K562 (cell line): ENCODE measurements at regions not wholly inside any gene's neighbourhood (a gene's known extent, or its start where the extent isn't known, plus 50 kb on each side); places are given as distances from the start of the nearest gene placed in this dataset.

Experiments
- ATAC-seq: fragments of 200-7000 bp; cut with Tn5 transposase; 3 replicates; pipeline ENCODE4 v1.9.1; 2020; ENCODE audit warnings: moderate library complexity
- BruUV-seq: library from RNA; stranded (reverse); fragments of 400-500 nt; replicated peaks from 2 replicates; lab custom pipeline; 2021; lab: Mats Ljungman, UMichigan
- CTCF ChIA-PET: fragments of 300-600 bp; formaldehyde crosslinking; extraction: SDS; loops from one replicate; lab custom pipeline; 2021; ENCODE audit warnings: low intra/inter-chr PET ratio; lab: Yijun Ruan, JAX
- POLR2A ChIA-PET: fragments of 300-600, 350-650 bp; sonication (Branson Sonifier 250); formaldehyde crosslinking; extraction: SDS; loops from one replicate; lab custom pipeline; 2021; ENCODE audit warnings: antibody characterized with exemption, inconsistent platforms; lab: Yijun Ruan, JAX
- DNase-seq, 4 experiments: peaks; one replicate each; pipeline versions ENCODE4 v3.0.0 to v3.0.0-alpha.2; 2011 to 2018; ENCODE audit warnings: low spot score in 3 of 4, mixed read lengths in 3 of 4; ENCODE audit errors: extremely low read depth in 1 of 4
- FAIRE-seq: peaks from 2 replicates; lab custom pipeline; 2011; peaks lifted over from hg19 to GRCh38; lab: Jason Lieb, UNC
- H2AFZ ChIP-seq: 2 replicates; pipeline ENCODE4 v1.6.0; 2011; ENCODE audit warnings: low read depth, low read length, control low read depth, inconsistent platforms
- H3K27ac ChIP-seq: fragments of 200-600 bp; 3 replicates; pipeline ENCODE4 v1.8.0; 2011; ENCODE audit warnings: low read depth, mild to moderate bottlenecking, control low read depth, inconsistent platforms, low read length, moderate library complexity, mixed read lengths; ENCODE audit errors: extremely low read depth
- H3K27me3 ChIP-seq, 2 experiments: fragments of 300-600 bp in 1 of 2; 2 replicates in 1 of 2; 3 replicates in 1 of 2; pipeline versions ENCODE4 v1.6.0 to v1.8.0; 2011; ENCODE audit warnings: inconsistent platforms in 2 of 2, low read length in 2 of 2, mild to moderate bottlenecking in 1 of 2, mixed read lengths in 1 of 2, moderate library complexity in 1 of 2; ENCODE audit not compliant: control insufficient read depth in 2 of 2, insufficient read depth in 2 of 2
- H3K36me3 ChIP-seq: fragments of 300-600 bp; 3 replicates; pipeline ENCODE4 v1.8.0; 2011; ENCODE audit warnings: mild to moderate bottlenecking, low read length, inconsistent platforms; ENCODE audit not compliant: control insufficient read depth, insufficient read depth
- H3K4me1 ChIP-seq, 2 experiments: fragments of 200-600 bp in 1 of 2; replicated peaks in 1 of 2; 2 replicates in 1 of 2; 3 replicates in 1 of 2; pipeline versions ENCODE4 v1.5.1 to v1.8.0; 2011; ENCODE audit warnings: inconsistent platforms in 2 of 2, low read length in 2 of 2, mild to moderate bottlenecking in 1 of 2, mixed read lengths in 1 of 2, moderate library complexity in 1 of 2; ENCODE audit not compliant: control insufficient read depth in 2 of 2, insufficient read depth in 2 of 2
- H3K4me2 ChIP-seq: 2 replicates; pipeline ENCODE4 v1.6.1; 2011; ENCODE audit warnings: low read length, control low read depth, inconsistent platforms, mixed read lengths; ENCODE audit not compliant: insufficient read depth
- H3K4me3 ChIP-seq: fragments of 200-600 bp; sonication (generic), shearing (Covaris generic); 2 replicates; pipeline ENCODE4 v1.5.1; 2016; ENCODE audit warnings: control low read depth, inconsistent platforms
- H3K79me2 ChIP-seq: fragments of 200-600 bp; 3 replicates; pipeline ENCODE4 v1.8.0; 2011; ENCODE audit warnings: low read length, inconsistent platforms; ENCODE audit not compliant: control insufficient read depth, insufficient read depth
- H3K9ac ChIP-seq, 2 experiments: 2 replicates each; pipeline versions ENCODE4 v1.6.0 to v1.6.1; 2011; ENCODE audit warnings: low read depth in 2 of 2, low read length in 2 of 2, control low read depth in 1 of 2, inconsistent platforms in 1 of 2, mild to moderate bottlenecking in 1 of 2, mixed read lengths in 1 of 2; ENCODE audit not compliant: insufficient read depth in 1 of 2
- H3K9me1 ChIP-seq: one replicate; pipeline ENCODE4 v1.6.0; 2011; ENCODE audit warnings: inconsistent platforms, mild to moderate bottlenecking, low read length, moderate library complexity; ENCODE audit not compliant: control insufficient read depth, insufficient read depth
- H3K9me3 ChIP-seq: replicated peaks from 2 replicates; pipeline ENCODE4 v1.5.1; 2011; ENCODE audit warnings: low read depth, low read length, inconsistent platforms; ENCODE audit not compliant: control insufficient read depth, insufficient read depth
- H4K20me1 ChIP-seq: replicated peaks from 2 replicates; pipeline ENCODE4 v1.6.1; 2011; ENCODE audit warnings: low read length, inconsistent platforms, mixed read lengths; ENCODE audit not compliant: control insufficient read depth, insufficient read depth
- BCL6 ChIP-seq: fragments of 250-450 bp; sonication (Bioruptor Pico); IDR thresholded peaks from 2 replicates; pipeline ENCODE4 v1.4.0; 2020
- CHD4 ChIP-seq: fragments of 200-600 bp; sonication (generic); IDR thresholded peaks from 3 replicates; pipeline ENCODE4 v1.6.1; 2012; ENCODE audit warnings: low read depth, mild to moderate bottlenecking, mixed read lengths, low read length, inconsistent platforms; ENCODE audit not compliant: insufficient read depth, insufficient replicate concordance, poor library complexity, severe bottlenecking
- GATAD2B ChIP-seq: fragments of 450-650 bp; IDR thresholded peaks from 2 replicates; pipeline ENCODE4 v1.6.1; 2017; ENCODE audit warnings: mild to moderate bottlenecking, borderline replicate concordance
- HDAC1 ChIP-seq, 2 experiments: fragments of 450-650 bp; IDR thresholded peaks; 2 replicates each; pipeline ENCODE4 v1.6.1; 2016 to 2017; ENCODE audit warnings: inconsistent platforms in 1 of 2, mild to moderate bottlenecking in 1 of 2, moderate library complexity in 1 of 2
- PRPF4 ChIP-seq: fragments of 200-400 bp; formaldehyde crosslinking; IDR thresholded peaks from one replicate; pipeline ENCODE4 v1.6.1; 2017; ENCODE audit warnings: low read length, low read depth, mild to moderate bottlenecking; ENCODE audit not compliant: insufficient read depth, poor library complexity, severe bottlenecking
- ZNF224 ChIP-seq: sonication (generic); formaldehyde crosslinking; IDR thresholded peaks from 2 replicates; pipeline ENCODE4 v1.8.0; 2022; ENCODE audit warnings: mild to moderate bottlenecking, missing genetic modification reagents
- WGBS: fragments of 100-300 bp; shearing (Covaris generic); methylation state at CpG from one replicate; pipeline ENCODE4 v1.1.6; 2016; ENCODE audit warnings: low coverage, mixed read lengths; ENCODE audit not compliant: insufficient coverage; ENCODE audit errors: missing lambda C conversion rate; 5-methylcytosine and 5-hydroxymethylcytosine counted together
- in situ Hi-C: fragments of 300-500 bp; cut with MboI; formaldehyde crosslinking; loops from 4 replicates; pipeline ENCODE4 v1.15.0; 2018; ENCODE audit warnings: inconsistent platforms, mixed read lengths
- intact Hi-C: fragments of 100-400 bp; cut with micrococcal nuclease; formaldehyde crosslinking; loops from 2 replicates; pipeline ENCODE4 v1.14.2; 2022
- TF ChIP-seq, protein P1 (sequence below): fragments of 450-650 bp; IDR thresholded peaks from 2 replicates; pipeline ENCODE4 v1.6.1; 2017; ENCODE audit warnings: antibody characterized with exemption

DNA sequence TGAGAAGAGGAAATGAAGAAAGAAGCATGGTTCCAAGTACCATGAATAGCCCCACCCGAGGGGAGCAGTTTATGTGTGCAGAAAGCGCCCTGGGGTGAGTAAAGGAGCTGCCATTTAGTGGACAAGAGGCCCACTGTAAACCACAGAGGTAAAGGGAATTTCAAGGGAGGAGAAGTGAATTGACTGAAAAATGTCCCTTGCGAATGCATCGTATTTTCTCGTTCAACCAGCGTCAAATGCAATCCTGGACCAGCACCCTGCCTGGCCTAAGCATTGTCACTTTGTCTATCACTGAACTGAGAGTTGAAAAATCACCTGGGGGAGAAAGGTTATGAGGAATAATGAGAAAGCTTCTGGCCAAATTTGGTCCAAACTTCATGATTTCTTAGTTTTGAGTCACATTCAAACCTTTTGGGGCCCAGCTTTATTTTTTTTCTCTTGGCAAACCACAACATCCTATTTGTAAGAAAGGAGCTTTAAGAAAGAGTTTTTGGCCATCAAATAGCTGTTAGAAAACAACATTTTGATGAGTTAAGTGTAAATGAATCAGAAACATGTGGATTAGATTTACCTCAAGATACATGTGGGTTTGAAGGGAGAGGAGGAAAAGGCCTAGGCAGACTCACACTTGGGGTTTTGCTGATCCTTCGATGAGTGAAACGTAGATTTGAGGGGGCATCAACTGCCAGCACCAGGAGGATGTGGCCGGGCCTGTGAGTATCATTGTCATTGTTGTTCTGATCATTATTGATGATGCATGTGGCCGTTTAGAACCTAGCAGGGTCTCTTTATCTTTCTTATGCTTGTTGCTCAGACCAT lies 214.0 kb downstream of the CLIC5 start (continued):
- TF ChIP-seq CHD4 = no peak

DNA sequence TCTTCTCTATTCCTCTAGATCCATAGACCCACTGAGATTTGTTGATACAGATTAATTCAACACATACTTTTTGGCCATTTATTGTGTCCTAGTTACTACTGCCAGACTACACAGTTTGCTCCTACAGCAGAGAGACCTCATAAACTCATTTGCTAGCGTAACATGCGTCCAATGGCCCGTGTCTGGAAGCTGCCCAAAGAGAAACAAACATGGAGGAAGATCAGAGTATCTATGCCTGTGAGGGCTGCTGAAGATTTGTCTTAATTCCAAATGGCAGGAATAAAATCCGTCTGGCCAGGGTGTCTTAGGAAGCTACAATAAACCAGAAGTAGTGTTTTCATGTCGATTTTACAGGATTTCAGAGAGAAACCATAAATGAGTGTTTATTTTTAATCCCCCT lies 214.7 kb downstream of the CLIC5 start:
- Histone ChIP-seq H3K36me3 (no peaks in the 10 kb centered on the region), H3K4me1 (no peaks in the 10 kb centered on the region), H3K9ac (no peak overlapping the region), H3K79me2 (no peaks in the 10 kb centered on the region), H3K4me3 (no peak overlapping the region), H3K9me3 (no peaks in the 10 kb centered on the region), H3K9me1 (no peaks in the 10 kb centered on the region), H2AFZ (no peak overlapping the region), H3K4me2 (no peak overlapping the region), H3K27me3 (peaks cover 0 to 5% of the 10 kb centered on the region in 2 experiments; a peak in 1 of 5 replicates), H4K20me1 (no peaks in the 10 kb centered on the region), H3K27ac (no peak overlapping the region)
- ChIA-PET POLR2A (no interaction called here), CTCF (no interaction called here)
- no peak for FAIRE-seq
- intact Hi-C loops (no loop called here), in situ Hi-C loops (no loop called here)
- BruUV-seq = no TSS peak
- TF ChIP-seq, protein P1, sequence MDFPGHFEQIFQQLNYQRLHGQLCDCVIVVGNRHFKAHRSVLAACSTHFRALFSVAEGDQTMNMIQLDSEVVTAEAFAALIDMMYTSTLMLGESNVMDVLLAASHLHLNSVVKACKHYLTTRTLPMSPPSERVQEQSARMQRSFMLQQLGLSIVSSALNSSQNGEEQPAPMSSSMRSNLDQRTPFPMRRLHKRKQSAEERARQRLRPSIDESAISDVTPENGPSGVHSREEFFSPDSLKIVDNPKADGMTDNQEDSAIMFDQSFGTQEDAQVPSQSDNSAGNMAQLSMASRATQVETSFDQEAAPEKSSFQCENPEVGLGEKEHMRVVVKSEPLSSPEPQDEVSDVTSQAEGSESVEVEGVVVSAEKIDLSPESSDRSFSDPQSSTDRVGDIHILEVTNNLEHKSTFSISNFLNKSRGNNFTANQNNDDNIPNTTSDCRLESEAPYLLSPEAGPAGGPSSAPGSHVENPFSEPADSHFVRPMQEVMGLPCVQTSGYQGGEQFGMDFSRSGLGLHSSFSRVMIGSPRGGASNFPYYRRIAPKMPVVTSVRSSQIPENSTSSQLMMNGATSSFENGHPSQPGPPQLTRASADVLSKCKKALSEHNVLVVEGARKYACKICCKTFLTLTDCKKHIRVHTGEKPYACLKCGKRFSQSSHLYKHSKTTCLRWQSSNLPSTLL = no peak
- TF ChIP-seq ZNF224 (CRISPR knock-in tag) (no peak), PRPF4 (no peak), BCL6 (CRISPR knock-in tag) (no peak), HDAC1 (IDR thresholded peaks at IDR 0.05) (no peak), GATAD2B (no peak)
- no peak for ATAC-seq
- DNase-seq = no peak
- 0% methylated on average over 5 of the region's 5 CpGs for WGBS
